Bronchial epithelial cell (primary cell): ENCODE measurements at regions not wholly inside any gene's neighbourhood (a gene's known extent, or its start where the extent isn't known, plus 50 kb on each side); places are given as distances from the start of the nearest gene placed in this dataset.
A peak's percentile ranks its signal among the peaks of the same experiment; 100 is the strongest.

Experiments
- DNase-seq: peaks from one replicate; pipeline ENCODE4 v3.0.0-alpha.2; 2010; ENCODE audit warnings: low read depth
- FAIRE-seq: peaks from 2 replicates; lab custom pipeline; 2011; peaks lifted over from hg19 to GRCh38; lab: Jason Lieb, UNC
- H3K27me3 ChIP-seq: 2 replicates; pipeline ENCODE4 v1.5.1; 2011; ENCODE audit warnings: low read length; ENCODE audit not compliant: control insufficient read depth, insufficient read depth
- H3K36me3 ChIP-seq: 2 replicates; pipeline ENCODE4 v1.5.1; 2011; ENCODE audit warnings: low read length; ENCODE audit not compliant: control insufficient read depth, insufficient read depth
- H3K4me3 ChIP-seq: 2 replicates; pipeline ENCODE4 v1.5.1; 2011; ENCODE audit warnings: mild to moderate bottlenecking, low read depth, low read length, control low read depth
- CTCF ChIP-seq: IDR thresholded peaks from 2 replicates; pipeline ENCODE4 v1.5.1; 2011; ENCODE audit warnings: mild to moderate bottlenecking, moderate library complexity, low read length, control low read depth, inconsistent platforms; ENCODE audit not compliant: insufficient read depth, severe bottlenecking

- FAIRE-seq: no peak
- Histone ChIP-seq H3K36me3 (no peaks in the 10 kb centered on the region), H3K4me3 (no peak overlapping the region), H3K27me3 (no peaks in the 10 kb centered on the region)
- DNase-seq: no peak
- TF ChIP-seq CTCF: no peak
These were observed 197.7 kb upstream of the POT1 start for GRCh38 chr7:125127304-125127703.

DNA sequence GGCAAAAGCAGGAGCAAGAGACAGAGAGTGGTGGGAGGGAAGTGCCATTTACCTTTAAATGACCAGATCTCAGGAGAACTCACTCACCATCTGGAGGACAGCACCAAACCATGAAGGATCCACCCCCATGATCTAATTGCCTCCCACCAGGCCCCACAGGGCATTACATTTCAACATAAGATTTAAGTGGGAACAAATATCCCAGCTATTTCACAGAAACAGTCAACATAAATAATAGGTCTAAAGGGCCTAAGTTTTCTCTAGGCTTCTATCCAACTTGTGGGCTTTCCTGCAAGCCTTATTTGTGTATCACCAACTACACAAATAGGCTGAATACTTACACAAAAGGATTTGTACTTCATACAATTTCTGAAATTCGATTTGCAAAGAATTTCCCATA, 196.8 kb upstream of the POT1 start:
- Histone ChIP-seq H3K4me3 (no peak overlapping the region), H3K36me3 (no peaks in the 10 kb centered on the region), H3K27me3 (no peaks in the 10 kb centered on the region)
- no peak for FAIRE-seq
- TF ChIP-seq CTCF: no peak
- no peak for DNase-seq

- FAIRE-seq (no peak), DNase-seq (no peak)
- H3K4me3 ChIP-seq: no peak overlapping the region
- no peak for TF ChIP-seq CTCF
- H3K27me3 ChIP-seq: no peaks in the 10 kb centered on the region
- no peaks in the 10 kb centered on the region for H3K36me3 ChIP-seq
These were observed 195.7 kb upstream of the POT1 start for GRCh38 chr7:125125315-125125714.

GRCh38 chr7:125122173-125122572, 192.5 kb upstream of the POT1 start:
- Histone ChIP-seq H3K27me3 (no peaks in the 10 kb centered on the region), H3K36me3 (no peaks in the 10 kb centered on the region), H3K4me3 (no peak overlapping the region)
- no peak for TF ChIP-seq CTCF
- DNase-seq (no peak), FAIRE-seq (no peak)

- no peak overlapping the region for H3K4me3 ChIP-seq
- H3K27me3 ChIP-seq: no peaks in the 10 kb centered on the region
- no peak for TF ChIP-seq CTCF
- FAIRE-seq (no peak), DNase-seq (no peak)
- no peaks in the 10 kb centered on the region for H3K36me3 ChIP-seq
These were observed 190.0 kb upstream of the POT1 start for GRCh38 chr7:125119559-125120115.

GRCh38 chr7:125118444-125118843, 188.8 kb upstream of the POT1 start:
- FAIRE-seq: no peak

More at GRCh38 chr7:125118444-125118843, 188.8 kb upstream of the POT1 start:
- no peak for TF ChIP-seq CTCF
- H3K4me3 ChIP-seq: no peak overlapping the region
- H3K27me3 ChIP-seq: no peaks in the 10 kb centered on the region
- DNase-seq: peak; percentile 62
- H3K36me3 ChIP-seq: no peaks in the 10 kb centered on the region
